H1 (cell line): ENCODE measurements at regions not wholly inside any gene's neighbourhood (a gene's known extent, or its start where the extent isn't known, plus 50 kb on each side); places are given as distances from the start of the nearest gene placed in this dataset.

Experiments
- CTCF ChIA-PET: fragments of 300-600 bp; sonication (Branson Sonifier 250); formaldehyde crosslinking; loops from one replicate; lab custom pipeline; 2021; ENCODE audit not compliant: partially characterized antibody; lab: Charles Lee
- POLR2A ChIA-PET: fragments of 300-600 bp; sonication (Branson Sonifier 250); formaldehyde crosslinking; loops from one replicate; lab custom pipeline; 2021; ENCODE audit warnings: inconsistent platforms; ENCODE audit not compliant: partially characterized antibody; lab: Charles Lee
- DNase-seq, 2 experiments: peaks; one replicate each; pipeline versions ENCODE4 v3.0.0 to v3.0.0-alpha.2; 2010 to 2022; ENCODE audit warnings: low spot score in 2 of 2, low read depth in 1 of 2, mixed read lengths in 1 of 2
- FAIRE-seq: peaks from 2 replicates; lab custom pipeline; 2011; peaks lifted over from hg19 to GRCh38; lab: Jason Lieb, UNC
- H2AFZ ChIP-seq: 2 replicates; pipeline ENCODE4 v1.8.1; 2012; ENCODE audit warnings: low read length, inconsistent platforms
- H2AK5ac ChIP-seq: 2 replicates; pipeline ENCODE4 v1.6.1; 2013; ENCODE audit warnings: low read depth, low read length
- H2BK120ac ChIP-seq: replicated peaks from 2 replicates; pipeline ENCODE3; 2013; ENCODE audit warnings: low read depth, low read length, inconsistent platforms
- H2BK12ac ChIP-seq: 2 replicates; pipeline ENCODE4 v1.6.1; 2013; ENCODE audit warnings: low read depth, low read length
- H2BK15ac ChIP-seq: 2 replicates; pipeline ENCODE4 v1.6.1; 2013; ENCODE audit warnings: low read length
- H2BK20ac ChIP-seq: 2 replicates; pipeline ENCODE4 v1.6.1; 2013; ENCODE audit warnings: low read length
- H2BK5ac ChIP-seq: 2 replicates; pipeline ENCODE4 v1.6.1; 2013; ENCODE audit warnings: low read depth, low read length
- H3K14ac ChIP-seq: 2 replicates; pipeline ENCODE4 v1.6.1; 2013; ENCODE audit warnings: inconsistent platforms; ENCODE audit not compliant: insufficient read length
- H3K18ac ChIP-seq: 2 replicates; pipeline ENCODE4 v1.6.1; 2013; ENCODE audit warnings: low read length; ENCODE audit errors: extremely low read depth
- H3K23ac ChIP-seq: 2 replicates; pipeline ENCODE4 v1.6.1; 2013; ENCODE audit warnings: inconsistent platforms; ENCODE audit not compliant: insufficient read length
- H3K23me2 ChIP-seq: 2 replicates; pipeline ENCODE4 v1.6.1; 2013; ENCODE audit warnings: low read depth, low read length
- H3K27ac ChIP-seq: 2 replicates; pipeline ENCODE4 v1.6.1; 2011; ENCODE audit warnings: low read depth, low read length, inconsistent platforms
- H3K27me3 ChIP-seq, 4 experiments: replicated peaks in 1 of 4; 1 replicate in 1 of 4; 2 replicates in 3 of 4; pipeline versions ENCODE4 v1.6.1 to v1.8.1; 2011 to 2013; ENCODE audit warnings: low read length in 3 of 4, mild to moderate bottlenecking in 3 of 4, inconsistent platforms in 2 of 4, mixed read lengths in 2 of 4, moderate library complexity in 1 of 4; ENCODE audit not compliant: control insufficient read depth in 3 of 4, insufficient read depth in 3 of 4; ENCODE audit errors: extremely low read depth in 1 of 4
- H3K36me3 ChIP-seq, 4 experiments: 2 replicates each; pipeline versions ENCODE4 v1.6.1 to v1.8.1; 2011 to 2013; ENCODE audit warnings: mild to moderate bottlenecking in 4 of 4, low read length in 3 of 4, moderate library complexity in 2 of 4, control low read depth in 1 of 4, inconsistent platforms in 1 of 4; ENCODE audit not compliant: insufficient read depth in 4 of 4, control insufficient read depth in 2 of 4
- H3K4ac ChIP-seq: replicated peaks from 2 replicates; pipeline ENCODE3; 2013; ENCODE audit warnings: low read length, low read depth, mixed read lengths, inconsistent platforms; ENCODE audit not compliant: insufficient read length
- H3K4me1 ChIP-seq, 4 experiments: replicated peaks in 1 of 4; 1 replicate in 1 of 4; 2 replicates in 3 of 4; pipeline versions ENCODE4 v1.6.1 to v1.8.1; 2011 to 2013; ENCODE audit warnings: low read length in 3 of 4, inconsistent platforms in 2 of 4, mixed read lengths in 1 of 4; ENCODE audit not compliant: insufficient read depth in 4 of 4, control insufficient read depth in 3 of 4
- H3K4me2 ChIP-seq, 2 experiments: 2 replicates each; pipeline versions ENCODE4 v1.6.1 to v1.8.1; 2011 to 2013; ENCODE audit warnings: low read depth in 2 of 2, low read length in 2 of 2, control low read depth in 1 of 2, inconsistent platforms in 1 of 2, mild to moderate bottlenecking in 1 of 2; ENCODE audit not compliant: insufficient read depth in 1 of 2
- H3K4me3 ChIP-seq, 4 experiments: fragments of 200-600, 300-600 bp in 1 of 4; sonication (generic), shearing (Covaris generic), sonication (Bioruptor Twin) in 1 of 4; 2 replicates each; pipeline versions ENCODE4 v1.5.1 to v1.8.1; 2011 to 2016; ENCODE audit warnings: low read length in 4 of 4, low read depth in 3 of 4, control low read depth in 2 of 4, inconsistent platforms in 2 of 4, mild to moderate bottlenecking in 2 of 4, mixed read lengths in 1 of 4, moderate library complexity in 1 of 4; ENCODE audit not compliant: insufficient read depth in 2 of 4; ENCODE audit errors: extremely low read depth in 1 of 4
- H3K56ac ChIP-seq: replicated peaks from 2 replicates; pipeline ENCODE3; 2013; ENCODE audit warnings: low read depth, mild to moderate bottlenecking, mixed read lengths, low read length, inconsistent platforms; ENCODE audit not compliant: insufficient read length
- H3K79me1 ChIP-seq: 2 replicates; pipeline ENCODE4 v1.6.1; 2013; ENCODE audit warnings: low read depth, low read length, control low read depth
- H3K79me2 ChIP-seq, 2 experiments: 2 replicates each; pipeline versions ENCODE4 v1.6.1 to v1.8.1; 2012 to 2013; ENCODE audit warnings: low read length in 2 of 2, mild to moderate bottlenecking in 2 of 2, inconsistent platforms in 1 of 2; ENCODE audit not compliant: insufficient read depth in 2 of 2, control insufficient read depth in 1 of 2
- H3K9ac ChIP-seq, 4 experiments: replicated peaks in 1 of 4; 1 replicate in 1 of 4; 2 replicates in 3 of 4; pipeline versions ENCODE4 v1.6.1 to v1.8.1; 2011 to 2013; ENCODE audit warnings: low read depth in 3 of 4, low read length in 3 of 4, control low read depth in 2 of 4, mild to moderate bottlenecking in 2 of 4, moderate library complexity in 2 of 4, inconsistent platforms in 1 of 4; ENCODE audit errors: extremely low read depth in 1 of 4
- H3K9me3 ChIP-seq, 2 experiments: 2 replicates each; pipeline versions ENCODE4 v1.6.1 to v1.8.1; 2012 to 2013; ENCODE audit warnings: mild to moderate bottlenecking in 2 of 2, moderate library complexity in 2 of 2, control low read depth in 1 of 2, inconsistent platforms in 1 of 2, low read depth in 1 of 2, low read length in 1 of 2, mixed read lengths in 1 of 2; ENCODE audit not compliant: insufficient read depth in 2 of 2
- H4K20me1 ChIP-seq, 2 experiments: replicated peaks in 1 of 2; 2 replicates each; pipeline versions ENCODE3 to v1.8.1; 2011 to 2013; ENCODE audit warnings: inconsistent platforms in 2 of 2, low read length in 2 of 2, mild to moderate bottlenecking in 1 of 2; ENCODE audit not compliant: insufficient read depth in 2 of 2, control insufficient read depth in 1 of 2
- H4K5ac ChIP-seq: 2 replicates; pipeline ENCODE4 v1.6.1; 2013; ENCODE audit warnings: low read length, low read depth, mixed read lengths, inconsistent platforms; ENCODE audit not compliant: insufficient read length
- H4K8ac ChIP-seq: 2 replicates; pipeline ENCODE4 v1.8.0; 2013; ENCODE audit warnings: mild to moderate bottlenecking, moderate library complexity, low read length, inconsistent platforms; ENCODE audit not compliant: insufficient read depth; ENCODE audit errors: extremely low read depth
- H4K91ac ChIP-seq: replicated peaks from 2 replicates; pipeline ENCODE3; 2013; ENCODE audit warnings: low read length, mixed read lengths, inconsistent platforms; ENCODE audit not compliant: insufficient read length
- CREB1 ChIP-seq: IDR thresholded peaks from 2 replicates; pipeline ENCODE4 v1.6.1; 2012; ENCODE audit warnings: inconsistent platforms
- EGR1 ChIP-seq: IDR thresholded peaks from 2 replicates; pipeline ENCODE4 v1.6.1; 2011; ENCODE audit warnings: low read depth, low read length, borderline replicate concordance
- ZNF274 ChIP-seq: IDR thresholded peaks from 2 replicates; pipeline ENCODE4 v1.7.0; 2012; ENCODE audit warnings: low read length, borderline replicate concordance; ENCODE audit errors: extremely low read depth
- WGBS, 2 experiments: shearing (Covaris generic) in 1 of 2; methylation state at CpG; one replicate each; pipeline versions ENCODE4 v1.1.6 to v1.1.7; 2013 to 2015; ENCODE audit warnings: low lambda C conversion rate in 2 of 2, mixed read lengths in 2 of 2, inconsistent platforms in 1 of 2, low coverage in 1 of 2, missing lambda C conversion rate in 1 of 2; ENCODE audit not compliant: insufficient replicate concordance in 2 of 2, insufficient coverage in 1 of 2, insufficient read length in 1 of 2; ENCODE audit errors: extremely low coverage in 1 of 2, missing lambda C conversion rate in 1 of 2; 5-methylcytosine and 5-hydroxymethylcytosine counted together

GRCh38 chr9:119758241-119758640, 389.0 kb upstream of the BRINP1 start:
- no peak for FAIRE-seq
- H2BK120ac ChIP-seq = no peak overlapping the region
- H3K9ac ChIP-seq = no peak overlapping the region
- H4K20me1 ChIP-seq = no peaks in the 10 kb centered on the region
- no peaks in the 10 kb centered on the region for H3K79me1 ChIP-seq
- H4K5ac ChIP-seq = no peak overlapping the region
- H3K23me2 ChIP-seq = no peaks in the 10 kb centered on the region
- no peak overlapping the region for H3K18ac ChIP-seq
- H3K56ac ChIP-seq = no peak overlapping the region
- H3K79me2 ChIP-seq = no peaks in the 10 kb centered on the region
- ChIA-PET CTCF (no interaction called here), POLR2A (no interaction called here)
- H3K14ac ChIP-seq = no peak overlapping the region
- H4K8ac ChIP-seq = no peak overlapping the region
- no peaks in the 10 kb centered on the region for H3K36me3 ChIP-seq
- no peak overlapping the region for H3K4me2 ChIP-seq
- H2AK5ac ChIP-seq = no peak overlapping the region
- no peak overlapping the region for H2BK5ac ChIP-seq
- no peak overlapping the region for H2BK20ac ChIP-seq
- no peak overlapping the region for H3K4me3 ChIP-seq
- H2AFZ ChIP-seq = no peak overlapping the region
- H2BK12ac ChIP-seq = no peak overlapping the region
- H3K27me3 ChIP-seq = no peaks in the 10 kb centered on the region
- H3K9me3 ChIP-seq = no peaks in the 10 kb centered on the region
- H3K23ac ChIP-seq = no peak overlapping the region
- no peak overlapping the region for H4K91ac ChIP-seq
- no peak for DNase-seq
- 82% methylated on average over 3 of the region's 3 CpGs; no CpG with 5 or more reads in 1 of the 2 experiments for WGBS, 2 experiments
- peaks cover 0 to 13% (median 3%) of the 10 kb centered on the region in 4 experiments; a peak in 4 of 7 replicates for H3K4me1 ChIP-seq
- H3K27ac ChIP-seq = no peak overlapping the region
- H3K4ac ChIP-seq = no peak overlapping the region
- no peak overlapping the region for H2BK15ac ChIP-seq
- TF ChIP-seq CREB1 (no peak), EGR1 (no peak), ZNF274 (no peak)
